Osteoblast (primary cell): ENCODE measurements at regions not wholly inside any gene's neighbourhood (a gene's known extent, or its start where the extent isn't known, plus 50 kb on each side); places are given as distances from the start of the nearest gene placed in this dataset.

Experiments
- DNase-seq: peaks from one replicate; pipeline ENCODE4 v3.0.0; 2011; ENCODE audit warnings: low spot score, mixed read lengths; ENCODE audit not compliant: insufficient read length; ENCODE audit errors: missing footprints
- H2AFZ ChIP-seq: 2 replicates; pipeline ENCODE4 v1.6.0; 2011; ENCODE audit warnings: mild to moderate bottlenecking, low read length
- H3K27ac ChIP-seq: 2 replicates; pipeline ENCODE4 v1.5.1; 2011; ENCODE audit warnings: mild to moderate bottlenecking, low read depth, low read length, moderate library complexity
- H3K27me3 ChIP-seq: 2 replicates; pipeline ENCODE4 v1.6.0; 2012; ENCODE audit warnings: mild to moderate bottlenecking, control low read depth, inconsistent platforms, low read length, moderate library complexity; ENCODE audit not compliant: insufficient read depth
- H3K36me3 ChIP-seq: 2 replicates; pipeline ENCODE4 v1.5.1; 2011; ENCODE audit warnings: mild to moderate bottlenecking, low read length, control low read depth, moderate library complexity; ENCODE audit not compliant: insufficient read depth
- H3K4me1 ChIP-seq: 2 replicates; pipeline ENCODE4 v1.5.1; 2011; ENCODE audit warnings: mild to moderate bottlenecking, low read length, control low read depth, moderate library complexity; ENCODE audit not compliant: insufficient read depth
- H3K4me2 ChIP-seq: 2 replicates; pipeline ENCODE4 v1.6.0; 2011; ENCODE audit warnings: mild to moderate bottlenecking, low read length; ENCODE audit not compliant: insufficient read depth
- H3K4me3 ChIP-seq: fragments of 200-600 bp; sonication (generic); 3 replicates; pipeline ENCODE4 v1.5.1; 2012; ENCODE audit warnings: mild to moderate bottlenecking, low read length, inconsistent platforms; ENCODE audit not compliant: insufficient read depth
- H3K79me2 ChIP-seq: 2 replicates; pipeline ENCODE4 v1.6.0; 2012; ENCODE audit warnings: mild to moderate bottlenecking, low read length, control low read depth, inconsistent platforms; ENCODE audit not compliant: insufficient read depth
- H3K9me3 ChIP-seq: 2 replicates; pipeline ENCODE4 v1.5.1; 2011; ENCODE audit warnings: low read depth, low read length, control low read depth
- H4K20me1 ChIP-seq: 2 replicates; pipeline ENCODE4 v1.6.0; 2012; ENCODE audit warnings: mild to moderate bottlenecking, low read length, control low read depth; ENCODE audit not compliant: insufficient read depth
- TF ChIP-seq, protein P1 (sequence below): IDR thresholded peaks from 2 replicates; pipeline ENCODE4 v1.5.1; 2011; ENCODE audit warnings: mild to moderate bottlenecking, low read depth, low read length, moderate library complexity; ENCODE audit errors: extremely low read depth

DNA sequence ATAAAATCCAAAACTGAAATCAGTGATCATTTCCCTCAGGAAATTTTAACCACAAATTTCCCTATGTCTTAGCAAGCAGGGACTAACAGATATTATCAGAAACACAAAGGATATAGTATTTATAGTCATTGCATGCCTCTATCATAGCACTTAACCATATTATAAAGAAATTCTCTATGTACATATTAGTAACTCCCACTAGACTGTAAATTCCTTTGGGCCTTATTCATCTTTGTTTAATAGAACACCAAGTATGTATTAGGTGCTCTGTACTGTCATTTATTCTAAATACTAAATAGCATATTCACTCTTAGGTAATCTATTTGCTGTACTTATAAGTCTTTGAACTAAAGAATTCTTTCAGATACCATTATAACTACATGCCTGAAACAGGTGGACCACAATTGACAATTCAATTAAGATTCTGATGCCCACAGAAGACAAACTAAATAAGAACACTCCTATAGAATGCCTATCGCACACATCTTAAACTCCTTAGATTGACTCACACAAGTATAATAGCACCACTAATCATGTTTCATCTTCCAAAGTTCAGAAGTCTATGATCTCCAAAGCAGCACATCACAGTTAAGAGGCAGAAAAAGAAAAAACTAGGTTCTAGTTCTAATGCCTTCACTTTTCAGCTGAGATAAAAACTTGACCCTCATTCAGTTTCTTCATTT is 134.1 kb downstream of the FSCB start:
- Histone ChIP-seq H3K36me3 (no peaks in the 10 kb centered on the region), H3K4me3 (no peak overlapping the region), H3K27ac (no peak overlapping the region), H3K79me2 (no peaks in the 10 kb centered on the region), H3K4me1 (no peaks in the 10 kb centered on the region), H2AFZ (no peak overlapping the region), H3K27me3 (no peaks in the 10 kb centered on the region), H4K20me1 (no peaks in the 10 kb centered on the region), H3K4me2 (no peak overlapping the region), H3K9me3 (no peaks in the 10 kb centered on the region)
- no peak for DNase-seq
- TF ChIP-seq, protein P1, sequence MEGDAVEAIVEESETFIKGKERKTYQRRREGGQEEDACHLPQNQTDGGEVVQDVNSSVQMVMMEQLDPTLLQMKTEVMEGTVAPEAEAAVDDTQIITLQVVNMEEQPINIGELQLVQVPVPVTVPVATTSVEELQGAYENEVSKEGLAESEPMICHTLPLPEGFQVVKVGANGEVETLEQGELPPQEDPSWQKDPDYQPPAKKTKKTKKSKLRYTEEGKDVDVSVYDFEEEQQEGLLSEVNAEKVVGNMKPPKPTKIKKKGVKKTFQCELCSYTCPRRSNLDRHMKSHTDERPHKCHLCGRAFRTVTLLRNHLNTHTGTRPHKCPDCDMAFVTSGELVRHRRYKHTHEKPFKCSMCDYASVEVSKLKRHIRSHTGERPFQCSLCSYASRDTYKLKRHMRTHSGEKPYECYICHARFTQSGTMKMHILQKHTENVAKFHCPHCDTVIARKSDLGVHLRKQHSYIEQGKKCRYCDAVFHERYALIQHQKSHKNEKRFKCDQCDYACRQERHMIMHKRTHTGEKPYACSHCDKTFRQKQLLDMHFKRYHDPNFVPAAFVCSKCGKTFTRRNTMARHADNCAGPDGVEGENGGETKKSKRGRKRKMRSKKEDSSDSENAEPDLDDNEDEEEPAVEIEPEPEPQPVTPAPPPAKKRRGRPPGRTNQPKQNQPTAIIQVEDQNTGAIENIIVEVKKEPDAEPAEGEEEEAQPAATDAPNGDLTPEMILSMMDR, result no peak

DNA sequence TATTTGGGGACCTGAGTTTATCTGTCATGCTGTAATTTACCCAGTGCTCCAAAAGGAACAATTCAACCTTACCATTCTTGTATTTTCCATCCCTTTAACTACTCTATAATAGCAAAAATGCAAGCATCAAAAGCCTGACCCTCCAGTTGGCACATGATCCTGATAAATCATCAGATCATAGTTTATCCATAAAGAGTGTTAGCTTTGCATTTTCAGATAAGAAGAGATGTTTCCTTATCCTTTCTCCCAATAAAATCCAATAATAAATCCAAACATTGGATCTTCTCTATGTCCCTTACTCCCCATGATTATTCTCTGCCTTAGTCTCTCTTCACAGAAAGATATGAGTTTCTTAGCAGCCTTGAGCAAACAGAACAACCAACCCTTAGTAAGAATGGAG is 134.9 kb downstream of the FSCB start:
- Histone ChIP-seq H4K20me1 (no peaks in the 10 kb centered on the region), H3K4me2 (no peak overlapping the region), H3K27me3 (no peaks in the 10 kb centered on the region), H2AFZ (no peak overlapping the region), H3K36me3 (no peaks in the 10 kb centered on the region), H3K79me2 (no peaks in the 10 kb centered on the region), H3K4me1 (no peaks in the 10 kb centered on the region), H3K9me3 (no peaks in the 10 kb centered on the region), H3K27ac (no peak overlapping the region), H3K4me3 (no peak overlapping the region)
- TF ChIP-seq, protein P1, result no peak
- DNase-seq, result no peak

DNA sequence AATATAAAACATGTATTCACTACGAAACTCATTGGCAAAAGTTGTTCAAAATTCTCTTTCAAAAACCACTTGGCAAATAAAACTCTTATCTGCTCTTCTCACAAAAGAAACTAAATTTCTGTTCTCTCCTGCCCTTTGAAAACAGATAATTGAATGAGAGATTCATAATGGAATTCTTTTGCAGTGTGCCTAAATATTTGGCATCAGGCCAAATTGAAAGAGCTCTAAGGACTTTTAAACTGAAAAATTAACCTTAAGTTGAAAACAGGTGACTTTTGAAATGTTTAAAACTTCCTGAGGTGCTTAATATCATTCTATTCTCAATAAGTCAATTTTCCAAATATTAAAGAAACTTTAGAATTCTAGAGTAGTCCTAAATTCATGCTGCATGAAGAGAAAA is 136.4 kb downstream of the FSCB start:
- no peak for DNase-seq
- H3K4me3 ChIP-seq, result no peak overlapping the region
- TF ChIP-seq, protein P1, result no peak

DNA sequence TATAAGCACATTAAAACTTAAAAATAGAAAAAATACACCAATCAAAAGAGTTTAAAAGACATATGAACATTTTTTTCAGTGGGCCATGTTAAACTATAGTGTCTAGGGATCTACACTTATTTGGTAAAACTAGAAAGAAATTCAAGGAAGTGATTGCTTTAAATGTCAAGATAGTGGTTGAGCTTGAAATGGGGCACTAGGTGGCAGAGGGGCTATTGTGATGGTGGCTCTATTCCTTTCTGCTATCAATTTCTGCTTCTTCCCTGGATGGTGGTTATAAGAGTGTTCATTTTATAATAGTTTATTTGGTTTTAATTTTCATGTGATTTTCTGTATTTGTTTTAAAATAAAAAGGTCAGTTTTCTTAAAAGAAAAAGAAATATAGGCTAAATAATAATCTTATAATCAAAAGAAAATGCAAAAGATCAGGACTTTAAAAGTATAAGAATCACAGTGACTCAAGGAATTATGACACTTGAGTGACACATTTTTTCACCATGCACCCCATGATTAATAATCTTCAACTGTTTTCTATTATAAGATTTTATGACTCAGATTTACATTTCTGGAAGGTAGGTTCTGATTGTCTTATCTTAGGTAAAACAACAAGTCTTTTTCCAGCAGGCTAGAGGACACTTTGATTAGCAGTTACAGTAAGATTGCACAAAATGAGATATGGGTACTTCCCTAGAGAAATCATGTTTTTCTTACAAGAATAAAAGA is 137.5 kb downstream of the FSCB start:
- no peaks in the 10 kb centered on the region for H4K20me1 ChIP-seq
- no peak overlapping the region for H3K27ac ChIP-seq
- no peak overlapping the region for H2AFZ ChIP-seq
- TF ChIP-seq, protein P1, result no peak
- H3K4me1 ChIP-seq, result no peaks in the 10 kb centered on the region
- no peaks in the 10 kb centered on the region for H3K79me2 ChIP-seq
- H3K27me3 ChIP-seq, result no peaks in the 10 kb centered on the region
- no peak overlapping the region for H3K4me2 ChIP-seq
- no peaks in the 10 kb centered on the region for H3K36me3 ChIP-seq
- no peak for DNase-seq
- no peaks in the 10 kb centered on the region for H3K9me3 ChIP-seq
- no peak overlapping the region for H3K4me3 ChIP-seq

More for the DNA sequence above, 136.4 kb downstream of the FSCB start:
- Histone ChIP-seq H4K20me1 (no peaks in the 10 kb centered on the region), H3K4me1 (no peaks in the 10 kb centered on the region), H3K27ac (no peak overlapping the region), H2AFZ (no peak overlapping the region), H3K36me3 (no peaks in the 10 kb centered on the region), H3K4me2 (no peak overlapping the region), H3K79me2 (no peaks in the 10 kb centered on the region), H3K9me3 (no peaks in the 10 kb centered on the region), H3K27me3 (no peaks in the 10 kb centered on the region)
